IMR-90 (cell line): ENCODE measurements at regions not wholly inside any gene's neighbourhood (a gene's known extent, or its start where the extent isn't known, plus 50 kb on each side); places are given as distances from the start of the nearest gene placed in this dataset.

Experiments used
- CEBPB ChIP-seq: IDR thresholded peaks from 2 replicates; pipeline ENCODE4 v1.6.1; 2012; ENCODE audit warnings: low read depth, low read length, improper control_type of control experiment
- MAFK ChIP-seq: IDR thresholded peaks from 2 replicates; pipeline ENCODE4 v1.6.1; 2012; ENCODE audit warnings: low read depth, low read length, improper control_type of control experiment
- MAZ ChIP-seq: IDR thresholded peaks from 2 replicates; pipeline ENCODE4 v1.6.1; 2012; ENCODE audit warnings: low read depth, mild to moderate bottlenecking, low read length, improper control_type of control experiment, moderate library complexity, borderline replicate concordance
- MXI1 ChIP-seq: IDR thresholded peaks from 2 replicates; pipeline ENCODE4 v1.6.1; 2012; ENCODE audit warnings: low read depth, mild to moderate bottlenecking, low read length, moderate library complexity, borderline replicate concordance
- POLR2A ChIP-seq: IDR thresholded peaks from 2 replicates; pipeline ENCODE4 v1.6.1; 2012; ENCODE audit warnings: mild to moderate bottlenecking, low read depth, low read length
- RAD21 ChIP-seq: IDR thresholded peaks from 2 replicates; pipeline ENCODE4 v1.6.1; 2012; ENCODE audit warnings: low read length, improper control_type of control experiment
- SMC3 ChIP-seq: fragments of 150-350 bp; IDR thresholded peaks from 2 replicates; pipeline ENCODE4 v1.6.1; 2016; ENCODE audit warnings: low read depth, mild to moderate bottlenecking, antibody characterized with exemption, low read length, moderate library complexity
- TF ChIP-seq, protein P1 (sequence below): conservative IDR thresholded peaks from 2 replicates; pipeline ENCODE4 v1.5.1; 2012; ENCODE audit warnings: mild to moderate bottlenecking, low read depth, low read length, improper control_type of control experiment
- TF ChIP-seq, protein P2 (sequence below): fragments of 150-350 bp; IDR thresholded peaks from 2 replicates; pipeline ENCODE4 v1.6.1; 2016; ENCODE audit warnings: low read depth, mild to moderate bottlenecking, low read length, moderate library complexity, borderline replicate concordance
- TF ChIP-seq, protein P3 (sequence below): fragments of 150-350 bp; IDR thresholded peaks from 2 replicates; pipeline ENCODE4 v1.6.1; 2017; ENCODE audit warnings: mild to moderate bottlenecking, antibody characterized with exemption, low read length, low read depth

DNA sequence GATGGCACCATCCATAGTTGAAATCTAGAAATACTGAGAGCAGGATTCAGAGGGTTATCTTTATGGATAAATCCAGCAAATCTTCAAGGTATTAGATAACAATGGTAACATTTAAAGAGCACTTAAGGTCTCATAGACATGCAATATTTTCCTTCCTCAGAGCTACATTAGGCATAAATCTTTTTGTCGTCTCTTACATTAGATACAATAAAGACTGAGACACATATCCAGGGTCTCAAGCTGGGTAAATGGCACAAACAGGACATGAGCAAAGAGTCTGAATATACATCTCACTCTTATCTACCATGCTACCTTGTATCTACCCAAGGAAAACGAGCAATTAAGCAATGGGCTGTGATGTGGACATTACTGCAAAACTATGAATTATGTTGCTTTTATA, 927.3 kb upstream of the EPHA6 start:
- TF ChIP-seq, protein P1, sequence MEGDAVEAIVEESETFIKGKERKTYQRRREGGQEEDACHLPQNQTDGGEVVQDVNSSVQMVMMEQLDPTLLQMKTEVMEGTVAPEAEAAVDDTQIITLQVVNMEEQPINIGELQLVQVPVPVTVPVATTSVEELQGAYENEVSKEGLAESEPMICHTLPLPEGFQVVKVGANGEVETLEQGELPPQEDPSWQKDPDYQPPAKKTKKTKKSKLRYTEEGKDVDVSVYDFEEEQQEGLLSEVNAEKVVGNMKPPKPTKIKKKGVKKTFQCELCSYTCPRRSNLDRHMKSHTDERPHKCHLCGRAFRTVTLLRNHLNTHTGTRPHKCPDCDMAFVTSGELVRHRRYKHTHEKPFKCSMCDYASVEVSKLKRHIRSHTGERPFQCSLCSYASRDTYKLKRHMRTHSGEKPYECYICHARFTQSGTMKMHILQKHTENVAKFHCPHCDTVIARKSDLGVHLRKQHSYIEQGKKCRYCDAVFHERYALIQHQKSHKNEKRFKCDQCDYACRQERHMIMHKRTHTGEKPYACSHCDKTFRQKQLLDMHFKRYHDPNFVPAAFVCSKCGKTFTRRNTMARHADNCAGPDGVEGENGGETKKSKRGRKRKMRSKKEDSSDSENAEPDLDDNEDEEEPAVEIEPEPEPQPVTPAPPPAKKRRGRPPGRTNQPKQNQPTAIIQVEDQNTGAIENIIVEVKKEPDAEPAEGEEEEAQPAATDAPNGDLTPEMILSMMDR = no peak
- TF ChIP-seq, protein P2, sequence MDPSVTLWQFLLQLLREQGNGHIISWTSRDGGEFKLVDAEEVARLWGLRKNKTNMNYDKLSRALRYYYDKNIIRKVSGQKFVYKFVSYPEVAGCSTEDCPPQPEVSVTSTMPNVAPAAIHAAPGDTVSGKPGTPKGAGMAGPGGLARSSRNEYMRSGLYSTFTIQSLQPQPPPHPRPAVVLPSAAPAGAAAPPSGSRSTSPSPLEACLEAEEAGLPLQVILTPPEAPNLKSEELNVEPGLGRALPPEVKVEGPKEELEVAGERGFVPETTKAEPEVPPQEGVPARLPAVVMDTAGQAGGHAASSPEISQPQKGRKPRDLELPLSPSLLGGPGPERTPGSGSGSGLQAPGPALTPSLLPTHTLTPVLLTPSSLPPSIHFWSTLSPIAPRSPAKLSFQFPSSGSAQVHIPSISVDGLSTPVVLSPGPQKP = no peak
- TF ChIP-seq MAZ (no peak), POLR2A (no peak), CEBPB (no peak), RAD21 (no peak), SMC3 (no peak), MXI1 (no peak), MAFK (no peak)
- TF ChIP-seq, protein P3, sequence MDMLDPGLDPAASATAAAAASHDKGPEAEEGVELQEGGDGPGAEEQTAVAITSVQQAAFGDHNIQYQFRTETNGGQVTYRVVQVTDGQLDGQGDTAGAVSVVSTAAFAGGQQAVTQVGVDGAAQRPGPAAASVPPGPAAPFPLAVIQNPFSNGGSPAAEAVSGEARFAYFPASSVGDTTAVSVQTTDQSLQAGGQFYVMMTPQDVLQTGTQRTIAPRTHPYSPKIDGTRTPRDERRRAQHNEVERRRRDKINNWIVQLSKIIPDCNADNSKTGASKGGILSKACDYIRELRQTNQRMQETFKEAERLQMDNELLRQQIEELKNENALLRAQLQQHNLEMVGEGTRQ = no peak
